Dedifferentiated amniotic fluid mesenchymal stem cell (primary cell): ENCODE measurements at regions not wholly inside any gene's neighbourhood (a gene's known extent, or its start where the extent isn't known, plus 50 kb on each side); places are given as distances from the start of the nearest gene placed in this dataset.
"Not testable (repeated sequence)": the region's sequence is repeated elsewhere in the genome, so short reads cannot be mapped to it uniquely, and the experiment has no call there.

Experiments
- DNase-seq: peaks from one replicate; pipeline ENCODE4 v3.0.0-alpha.2; 2016; ENCODE audit errors: extremely low spot score

- no peak for DNase-seq
Observed at GRCh38 chr14:42523666-42524065, 917.0 kb downstream of the LRFN5 start.

GRCh38 chr14:42517806-42518500 lies 911.3 kb downstream of the LRFN5 start:
- no peak for DNase-seq

- DNase-seq: no peak
Observed at GRCh38 chr14:42513837-42514236, 907.2 kb downstream of the LRFN5 start.

GRCh38 chr14:42510071-42510470 lies 903.4 kb downstream of the LRFN5 start:
- no peak for DNase-seq

- no peak for DNase-seq
Observed at GRCh38 chr14:42508209-42508946, 901.7 kb downstream of the LRFN5 start.

- DNase-seq: no peak
Observed at GRCh38 chr14:42504433-42504832, 897.8 kb downstream of the LRFN5 start.

- DNase-seq: no peak
Observed at GRCh38 chr14:42499137-42499536, 892.5 kb downstream of the LRFN5 start.

- DNase-seq: no peak
Observed at GRCh38 chr14:42490536-42490935, 883.9 kb downstream of the LRFN5 start.

- no peak for DNase-seq
Observed at GRCh38 chr14:42488965-42489364, 882.3 kb downstream of the LRFN5 start.

- not testable (repeated sequence) for DNase-seq
Observed at GRCh38 chr14:42482345-42482971, 875.8 kb downstream of the LRFN5 start.

GRCh38 chr14:42481714-42482113 lies 875.0 kb downstream of the LRFN5 start:
- not testable (repeated sequence) for DNase-seq

- DNase-seq: no peak
Observed at GRCh38 chr14:42480255-42480654, 873.6 kb downstream of the LRFN5 start.

GRCh38 chr14:42475289-42475688 lies 868.6 kb downstream of the LRFN5 start:
- DNase-seq: no peak

GRCh38 chr14:42470427-42470719 lies 863.7 kb downstream of the LRFN5 start:
- no peak for DNase-seq

GRCh38 chr14:42469637-42470426 lies 863.2 kb downstream of the LRFN5 start:
- no peak for DNase-seq

- no peak for DNase-seq
Observed at GRCh38 chr14:42460673-42461072, 854.0 kb downstream of the LRFN5 start.

GRCh38 chr14:42459171-42459685 lies 852.6 kb downstream of the LRFN5 start:
- DNase-seq: no peak

- no peak for DNase-seq
Observed at GRCh38 chr14:42441615-42442014, 834.9 kb downstream of the LRFN5 start.

- DNase-seq: no peak
Observed at GRCh38 chr14:42437809-42438208, 831.1 kb downstream of the LRFN5 start.

- DNase-seq: no peak
Observed at GRCh38 chr14:42429401-42429800, 822.7 kb downstream of the LRFN5 start.

GRCh38 chr14:42428996-42429395 lies 822.3 kb downstream of the LRFN5 start:
- DNase-seq: no peak

- DNase-seq: no peak
Observed at GRCh38 chr14:42424501-42424900, 817.8 kb downstream of the LRFN5 start.
